ENCODE measurements at regions not wholly inside any gene's neighbourhood (a gene's known extent, or its start where the extent isn't known, plus 50 kb on each side); places are given as distances from the start of the nearest gene placed in this dataset.

- ATAC-seq = peak; percentile 45
- WGBS, 2 donors = 39 to 40% methylated on average over 4 of the region's 4 CpGs
- Histone ChIP-seq H3K9me3 (no peaks in the 10 kb centered on the region), H3K27ac (no peak overlapping the region), H3K4me1 (no peaks in the 10 kb centered on the region), H3K4me3 (no peak overlapping the region), H3K27me3 (no peaks in the 10 kb centered on the region), H3K36me3 (replicated peaks in 1 of 2; ENCODE audit: insufficient read depth in 1 of 2, low read depth in 2 of 2) (no peaks in the 10 kb centered on the region)
- TF ChIP-seq CTCF (IDR thresholded peaks at IDR 0.05) (no peak), POLR2A (IDR thresholded peaks at IDR 0.05) (no peak)
- no peak for DNase-seq
- intact Hi-C loops (cut with DNase I) = no loop called here
Observed at GRCh38 chr4:106421441-106422296, 53.1 kb upstream of the GIMD1 start.

- TF ChIP-seq POLR2A (IDR thresholded peaks at IDR 0.05) = no peak
- intact Hi-C loops (cut with DNase I) = no loop called here
- DNase-seq = no peak
Observed at GRCh38 chr4:106418444-106418843, 49.9 kb upstream of the GIMD1 start.

More at GRCh38 chr4:106418444-106418843, 49.9 kb upstream of the GIMD1 start:
- WGBS, 2 donors = 11 to 16% methylated on average over 1 of the region's 1 CpG
- H3K9me3 ChIP-seq = no peaks in the 10 kb centered on the region
- H3K4me1 ChIP-seq = no peaks in the 10 kb centered on the region
- no peak for ATAC-seq
- no peak overlapping the region for H3K27ac ChIP-seq
- H3K4me3 ChIP-seq = no peak overlapping the region
- no peaks in the 10 kb centered on the region for H3K36me3 ChIP-seq (replicated peaks in 1 of 2; ENCODE audit: insufficient read depth in 1 of 2, low read depth in 2 of 2)
- H3K27me3 ChIP-seq = no peaks in the 10 kb centered on the region
